GM23248 (cell line): ENCODE measurements at regions not wholly inside any gene's neighbourhood (a gene's known extent, or its start where the extent isn't known, plus 50 kb on each side); places are given as distances from the start of the nearest gene placed in this dataset.

Source experiments
- EZH2 ChIP-seq: fragments of 200-600 bp; sonication (generic); IDR thresholded peaks from 2 replicates; pipeline ENCODE4 v1.6.1; 2018; ENCODE audit warnings: antibody characterized with exemption, mild to moderate bottlenecking; ENCODE audit not compliant: insufficient read depth, poor library complexity, severe bottlenecking
- EZH2phosphoT487 ChIP-seq: fragments of 200-600 bp; sonication (generic); IDR thresholded peaks from 2 replicates; pipeline ENCODE4 v1.6.1; 2018; ENCODE audit warnings: antibody characterized with exemption, moderate library complexity, mild to moderate bottlenecking, low read depth; ENCODE audit not compliant: insufficient read depth

GRCh38 chr10:78745441-78745840 is 323.3 kb upstream of the ZMIZ1 start:
- TF ChIP-seq EZH2: no peak
- no peak for TF ChIP-seq EZH2phosphoT487
